Suprapubic skin (tissue), 4 donors: ENCODE measurements at regions not wholly inside any gene's neighbourhood (a gene's known extent, or its start where the extent isn't known, plus 50 kb on each side); places are given as distances from the start of the nearest gene placed in this dataset.

Experiments used
- DNase-seq, 2 donors: peaks; one replicate each; pipeline ENCODE4 v3.0.0-alpha.2; 2019; ENCODE audit warnings: low spot score in 2 of 2
- H3K27ac ChIP-seq: fragments of 200-600 bp; sonication (generic); one replicate; pipeline ENCODE4 v1.5.1; 2019
- H3K27me3 ChIP-seq: fragments of 200-600 bp; sonication (generic); one replicate; pipeline ENCODE4 v1.5.1; 2019
- H3K36me3 ChIP-seq: fragments of 200-600 bp; sonication (generic); one replicate; pipeline ENCODE4 v1.5.1; 2019
- H3K4me1 ChIP-seq: fragments of 200-600 bp; sonication (generic); one replicate; pipeline ENCODE4 v1.5.1; 2019
- H3K4me3 ChIP-seq: fragments of 200-600 bp; sonication (generic); one replicate; pipeline ENCODE4 v1.5.1; 2019; ENCODE audit warnings: mild to moderate bottlenecking
- H3K9me3 ChIP-seq: fragments of 200-600 bp; sonication (generic); one replicate; pipeline ENCODE4 v1.5.1; 2019
- EP300 ChIP-seq: sonication (generic); formaldehyde crosslinking; IDR thresholded peaks from one replicate; pipeline ENCODE4 v1.6.1; 2017; ENCODE audit warnings: antibody characterized with exemption
- POLR2A ChIP-seq, 2 donors: fragments of 450-650 bp; IDR thresholded peaks; one replicate each; pipeline ENCODE4 v1.6.1; 2017; ENCODE audit warnings: antibody characterized with exemption in 2 of 2, mild to moderate bottlenecking in 2 of 2, moderate library complexity in 2 of 2
- POLR2AphosphoS5 ChIP-seq, 3 donors: sonication (generic); formaldehyde crosslinking; IDR thresholded peaks; one replicate each; pipeline ENCODE4 v1.6.1; 2017; ENCODE audit warnings: antibody characterized with exemption in 3 of 3
- WGBS: methylation state at CpG from one replicate; pipeline ENCODE4 v1.1.5; 2018; 5-methylcytosine and 5-hydroxymethylcytosine counted together
- TF ChIP-seq, protein P1 (sequence below), 2 donors: fragments of 200-600 bp in 1 of 2; fragments of 450-650 bp in 1 of 2; sonication (generic) in 1 of 2; IDR thresholded peaks; one replicate each; pipeline ENCODE4 v1.5.1; 2016 to 2019; ENCODE audit warnings: antibody characterized with exemption in 2 of 2, mild to moderate bottlenecking in 1 of 2, moderate library complexity in 1 of 2

GRCh38 chr19:57058871-57059270 is 60.9 kb upstream of the USP29 start:
- Histone ChIP-seq H3K4me3 (no peak overlapping the region), H3K4me1 (no peaks in the 10 kb centered on the region), H3K9me3 (peaks cover 18% of the 10 kb centered on the region), H3K27ac (no peak overlapping the region), H3K36me3 (no peaks in the 10 kb centered on the region), H3K27me3 (no peaks in the 10 kb centered on the region)
- no peak for TF ChIP-seq POLR2AphosphoS5 (IDR thresholded peaks at IDR 0.05)
- no peak for TF ChIP-seq POLR2A (IDR thresholded peaks at IDR 0.05)
- TF ChIP-seq, protein P1, sequence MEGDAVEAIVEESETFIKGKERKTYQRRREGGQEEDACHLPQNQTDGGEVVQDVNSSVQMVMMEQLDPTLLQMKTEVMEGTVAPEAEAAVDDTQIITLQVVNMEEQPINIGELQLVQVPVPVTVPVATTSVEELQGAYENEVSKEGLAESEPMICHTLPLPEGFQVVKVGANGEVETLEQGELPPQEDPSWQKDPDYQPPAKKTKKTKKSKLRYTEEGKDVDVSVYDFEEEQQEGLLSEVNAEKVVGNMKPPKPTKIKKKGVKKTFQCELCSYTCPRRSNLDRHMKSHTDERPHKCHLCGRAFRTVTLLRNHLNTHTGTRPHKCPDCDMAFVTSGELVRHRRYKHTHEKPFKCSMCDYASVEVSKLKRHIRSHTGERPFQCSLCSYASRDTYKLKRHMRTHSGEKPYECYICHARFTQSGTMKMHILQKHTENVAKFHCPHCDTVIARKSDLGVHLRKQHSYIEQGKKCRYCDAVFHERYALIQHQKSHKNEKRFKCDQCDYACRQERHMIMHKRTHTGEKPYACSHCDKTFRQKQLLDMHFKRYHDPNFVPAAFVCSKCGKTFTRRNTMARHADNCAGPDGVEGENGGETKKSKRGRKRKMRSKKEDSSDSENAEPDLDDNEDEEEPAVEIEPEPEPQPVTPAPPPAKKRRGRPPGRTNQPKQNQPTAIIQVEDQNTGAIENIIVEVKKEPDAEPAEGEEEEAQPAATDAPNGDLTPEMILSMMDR (IDR thresholded peaks at IDR 0.05), result no peak
- no peak for TF ChIP-seq EP300
- no peak for DNase-seq
- 87% methylated on average over 6 of the region's 6 CpGs for WGBS

DNA sequence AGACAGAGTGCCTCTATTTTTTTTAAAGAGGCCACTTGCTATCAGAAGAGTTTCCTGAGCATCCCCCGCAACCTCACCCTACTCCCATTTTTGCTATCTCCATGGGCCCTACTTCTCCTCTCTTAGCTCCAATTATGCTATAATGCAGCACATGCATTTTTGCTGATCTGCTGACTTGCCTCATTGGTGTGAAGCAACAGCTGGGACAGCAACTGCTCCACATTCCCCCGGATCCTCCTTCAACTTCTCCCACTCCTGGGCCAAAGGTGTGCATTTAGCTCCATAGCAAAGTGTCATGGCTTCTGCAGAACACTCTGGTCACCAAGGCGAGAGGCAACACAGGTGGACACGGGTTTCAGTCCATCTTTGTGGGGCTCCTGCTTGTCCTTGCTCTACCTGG is 56.7 kb upstream of the USP29 start:
- Histone ChIP-seq H3K27ac (no peak overlapping the region), H3K4me3 (no peak overlapping the region), H3K4me1 (no peaks in the 10 kb centered on the region), H3K27me3 (no peaks in the 10 kb centered on the region), H3K9me3 (peaks cover 40% of the 10 kb centered on the region), H3K36me3 (no peaks in the 10 kb centered on the region)
- no peak for DNase-seq
- TF ChIP-seq POLR2AphosphoS5 (IDR thresholded peaks at IDR 0.05), result no peak
- no peak for TF ChIP-seq EP300
- no peak for TF ChIP-seq POLR2A (IDR thresholded peaks at IDR 0.05)
- TF ChIP-seq, protein P1 (IDR thresholded peaks at IDR 0.05), result no peak
- 90% methylated on average over 4 of the region's 4 CpGs for WGBS

DNA sequence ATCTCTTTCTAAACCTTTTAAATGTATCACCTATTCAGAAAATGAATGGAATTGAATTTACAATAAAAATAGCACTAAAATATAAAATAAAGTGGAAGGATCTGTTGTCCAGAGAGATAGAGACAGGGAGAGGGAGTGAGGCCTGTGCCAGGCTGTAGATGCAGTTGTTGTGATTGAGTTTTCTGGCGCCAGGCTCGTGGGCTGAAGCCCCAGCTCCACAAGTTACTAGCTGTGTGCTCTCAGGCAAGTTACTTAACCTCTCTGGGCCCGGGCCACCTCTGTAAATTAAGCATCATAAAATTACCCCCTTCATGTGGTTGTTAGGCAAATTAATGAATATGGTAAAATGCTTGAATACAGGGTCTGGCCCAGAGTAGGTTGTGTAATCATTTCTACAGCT is 52.3 kb upstream of the USP29 start:
- WGBS, result 93% methylated on average over 3 of the region's 3 CpGs
- Histone ChIP-seq H3K4me3 (no peak overlapping the region), H3K9me3 (peaks cover 38% of the 10 kb centered on the region), H3K27ac (no peak overlapping the region), H3K4me1 (no peaks in the 10 kb centered on the region), H3K27me3 (no peaks in the 10 kb centered on the region), H3K36me3 (no peaks in the 10 kb centered on the region)
- TF ChIP-seq POLR2AphosphoS5 (IDR thresholded peaks at IDR 0.05), result no peak
- TF ChIP-seq EP300, result no peak
- TF ChIP-seq, protein P1 (IDR thresholded peaks at IDR 0.05), result no peak
- no peak for DNase-seq

DNA sequence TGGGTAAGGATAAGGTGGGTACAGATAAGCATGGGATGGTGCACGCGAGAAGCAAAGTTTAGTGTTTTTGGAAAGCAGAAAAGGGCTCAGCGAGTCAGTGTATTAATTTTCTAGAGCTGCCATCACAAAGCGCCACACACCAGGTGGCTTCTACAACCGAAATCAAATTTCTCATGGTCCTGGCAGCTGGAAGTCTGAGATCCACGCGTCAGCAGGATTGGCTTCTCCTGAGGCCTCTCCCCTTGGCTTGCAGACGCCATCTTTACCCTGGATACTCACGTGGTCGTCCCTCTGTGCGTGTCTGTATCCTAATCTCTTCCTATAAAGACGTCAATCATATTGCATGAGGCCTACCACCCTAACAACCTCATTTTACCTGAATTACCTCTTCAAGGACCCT is 51.5 kb upstream of the USP29 start:
- Histone ChIP-seq H3K4me3 (no peak overlapping the region), H3K36me3 (no peaks in the 10 kb centered on the region), H3K9me3 (peaks cover 34% of the 10 kb centered on the region), H3K4me1 (no peaks in the 10 kb centered on the region), H3K27ac (no peak overlapping the region), H3K27me3 (no peaks in the 10 kb centered on the region)
- TF ChIP-seq, protein P1 (IDR thresholded peaks at IDR 0.05), result no peak
- TF ChIP-seq EP300, result no peak
- TF ChIP-seq POLR2AphosphoS5 (IDR thresholded peaks at IDR 0.05), result no peak
- TF ChIP-seq POLR2A (IDR thresholded peaks at IDR 0.05), result no peak
- WGBS, result 74% methylated on average over 12 of the region's 12 CpGs
- DNase-seq, result no peak

GRCh38 chr19:57068921-57069697 is 50.7 kb upstream of the USP29 start:
- no peak for DNase-seq

More at GRCh38 chr19:57068921-57069697, 50.7 kb upstream of the USP29 start:
- H3K4me3 ChIP-seq, result no peak overlapping the region
- 47% methylated on average over 24 of the region's 24 CpGs for WGBS
- H3K9me3 ChIP-seq, result peaks cover 31% of the 10 kb centered on the region
- H3K4me1 ChIP-seq, result no peaks in the 10 kb centered on the region
- TF ChIP-seq, protein P1 (IDR thresholded peaks at IDR 0.05), result no peak
- TF ChIP-seq POLR2A (IDR thresholded peaks at IDR 0.05), result no peak
- no peaks in the 10 kb centered on the region for H3K27me3 ChIP-seq
- H3K36me3 ChIP-seq, result no peaks in the 10 kb centered on the region
- no peak overlapping the region for H3K27ac ChIP-seq
